CD4-positive, alpha-beta memory T cell (primary cell): ENCODE measurements at regions not wholly inside any gene's neighbourhood (a gene's known extent, or its start where the extent isn't known, plus 50 kb on each side); places are given as distances from the start of the nearest gene placed in this dataset.

Source experiments
- CTCF ChIA-PET: fragments of 350-600 bp; sonication (Branson Sonifier 250); formaldehyde crosslinking; loops from one replicate; lab custom pipeline; 2021; ENCODE audit warnings: inconsistent platforms; ENCODE audit not compliant: partially characterized antibody; lab: Charles Lee
- POLR2A ChIA-PET: fragments of 350-600 bp; sonication (Branson Sonifier 250); formaldehyde crosslinking; loops from one replicate; lab custom pipeline; 2021; ENCODE audit not compliant: partially characterized antibody; lab: Charles Lee
- DNase-seq, 5 donors: peaks; one replicate each; pipeline versions ENCODE4 v3.0.0 to v3.0.0-alpha.2; 2020 to 2022; ENCODE audit warnings: mixed read lengths in 1 of 5
- H3K27ac ChIP-seq: one replicate; pipeline ENCODE4 v1.7.0; 2013; ENCODE audit warnings: low read depth, low read length
- H3K27me3 ChIP-seq: 2 replicates; pipeline ENCODE4 v1.7.0; 2013; ENCODE audit warnings: mild to moderate bottlenecking, low read length, moderate library complexity; ENCODE audit not compliant: insufficient read depth
- H3K36me3 ChIP-seq: 2 replicates; pipeline ENCODE4 v1.7.0; 2013; ENCODE audit warnings: mild to moderate bottlenecking, low read length, moderate library complexity; ENCODE audit not compliant: insufficient read depth
- H3K4me1 ChIP-seq: 2 replicates; pipeline ENCODE4 v1.7.0; 2013; ENCODE audit warnings: mild to moderate bottlenecking, low read length, moderate library complexity; ENCODE audit not compliant: insufficient read depth
- H3K4me3 ChIP-seq, 2 donors: one replicate each; pipeline ENCODE4 v1.7.0; 2013; ENCODE audit warnings: low read length in 2 of 2, mild to moderate bottlenecking in 1 of 2
- H3K9me3 ChIP-seq, 2 donors: one replicate each; pipeline ENCODE4 v1.7.0; 2013; ENCODE audit warnings: low read length in 2 of 2, control low read depth in 1 of 2; ENCODE audit not compliant: control insufficient read depth in 1 of 2
- H3K27ac Mint-ChIP-seq, 7 donors: one replicate each; pipeline ENCODE4 v1.8.0; 2020 to 2021; ENCODE audit warnings: mixed read lengths in 7 of 7, mild to moderate bottlenecking in 6 of 7, inconsistent platforms in 3 of 7, moderate library complexity in 3 of 7
- H3K27me3 Mint-ChIP-seq, 2 donors: one replicate each; pipeline ENCODE4 v1.8.0; 2020 to 2021; ENCODE audit warnings: mixed read lengths in 2 of 2
- H3K36me3 Mint-ChIP-seq, 2 donors: one replicate each; pipeline ENCODE4 v1.8.0; 2020 to 2021; ENCODE audit warnings: mixed read lengths in 2 of 2, inconsistent platforms in 1 of 2, mild to moderate bottlenecking in 1 of 2
- H3K4me1 Mint-ChIP-seq, 4 donors: one replicate each; pipeline ENCODE4 v1.8.0; 2020 to 2021; ENCODE audit warnings: mixed read lengths in 4 of 4, mild to moderate bottlenecking in 1 of 4
- H3K4me3 Mint-ChIP-seq, 8 donors: one replicate each; pipeline ENCODE4 v1.8.0; 2020 to 2021; ENCODE audit warnings: mixed read lengths in 8 of 8, mild to moderate bottlenecking in 7 of 8, moderate library complexity in 6 of 8, inconsistent platforms in 3 of 8
- H3K9me3 Mint-ChIP-seq, 8 donors: one replicate each; pipeline ENCODE4 v1.8.0; 2020 to 2021; ENCODE audit warnings: mixed read lengths in 8 of 8, mild to moderate bottlenecking in 5 of 8, inconsistent platforms in 3 of 8, moderate library complexity in 1 of 8
- intact Hi-C: fragments of 100-400 bp; cut with micrococcal nuclease; formaldehyde crosslinking; loops from one replicate; pipeline ENCODE4 v1.15.1; 2023

- CTCF ChIA-PET, result no interaction called here
Measured at GRCh38 chr13:67493835-67494234, 263.7 kb upstream of the PCDH9 start.

GRCh38 chr13:67489016-67489415, 258.9 kb upstream of the PCDH9 start:
- Mint-ChIP-seq H3K4me1 (no peaks in the 10 kb centered on the region), H3K27me3 (no peaks in the 10 kb centered on the region), H3K36me3 (no peaks in the 10 kb centered on the region), H3K4me3 (no peak overlapping the region), H3K9me3 (peaks cover 0 to 5% (median 2%) of the 10 kb centered on the region in 8 donors), H3K27ac (peak overlapping the region in 1 of 7 donors; percentile 59)
- H3K27ac ChIP-seq, result no peak overlapping the region
- H3K36me3 ChIP-seq, result no peaks in the 10 kb centered on the region
- ChIA-PET POLR2A (no interaction called here), CTCF (no interaction called here)
- no peak overlapping the region for H3K4me3 ChIP-seq
- no peaks in the 10 kb centered on the region for H3K4me1 ChIP-seq
- H3K27me3 ChIP-seq, result no peaks in the 10 kb centered on the region
- intact Hi-C loops, result no loop called here
- no peak for DNase-seq
- peaks cover 0 to 4% of the 10 kb centered on the region in 2 donors for H3K9me3 ChIP-seq

More at GRCh38 chr13:67493835-67494234, 263.7 kb upstream of the PCDH9 start:
- Histone ChIP-seq H3K27ac (no peak overlapping the region), H3K36me3 (no peaks in the 10 kb centered on the region), H3K4me1 (no peaks in the 10 kb centered on the region), H3K9me3 (no peaks in the 10 kb centered on the region), H3K27me3 (no peaks in the 10 kb centered on the region), H3K4me3 (no peak overlapping the region)
- intact Hi-C loops, result no loop called here
- no peak for DNase-seq
- no peaks in the 10 kb centered on the region for H3K36me3 Mint-ChIP-seq
- H3K4me1 Mint-ChIP-seq, result no peaks in the 10 kb centered on the region
- H3K27ac Mint-ChIP-seq, result no peak overlapping the region
- H3K4me3 Mint-ChIP-seq, result no peak overlapping the region
- peaks cover 0 to 8% (median 4%) of the 10 kb centered on the region in 8 donors for H3K9me3 Mint-ChIP-seq
- no peaks in the 10 kb centered on the region for H3K27me3 Mint-ChIP-seq
- POLR2A ChIA-PET, result no interaction called here

- no peak overlapping the region for H3K27ac ChIP-seq
- no peaks in the 10 kb centered on the region for H3K36me3 Mint-ChIP-seq
- no peaks in the 10 kb centered on the region for H3K36me3 ChIP-seq
- H3K4me3 Mint-ChIP-seq, result no peak overlapping the region
- no peak overlapping the region for H3K27ac Mint-ChIP-seq
- H3K4me1 Mint-ChIP-seq, result no peaks in the 10 kb centered on the region
- H3K9me3 ChIP-seq, result peaks cover 0 to 4% of the 10 kb centered on the region in 2 donors
- POLR2A ChIA-PET, result no interaction called here
- no peak for DNase-seq
- no peaks in the 10 kb centered on the region for H3K27me3 Mint-ChIP-seq
- no peaks in the 10 kb centered on the region for H3K4me1 ChIP-seq
- CTCF ChIA-PET, result no interaction called here
- intact Hi-C loops, result no loop called here
- H3K4me3 ChIP-seq, result no peak overlapping the region
- peaks cover 0 to 16% (median 3%) of the 10 kb centered on the region in 8 donors for H3K9me3 Mint-ChIP-seq
- no peaks in the 10 kb centered on the region for H3K27me3 ChIP-seq
Measured at GRCh38 chr13:67481445-67481844, 251.3 kb upstream of the PCDH9 start.

GRCh38 chr13:67474115-67474514, 244.0 kb upstream of the PCDH9 start:
- Mint-ChIP-seq H3K27me3 (no peaks in the 10 kb centered on the region), H3K9me3 (peaks cover 2 to 25% (median 13%) of the 10 kb centered on the region in 8 donors), H3K36me3 (no peaks in the 10 kb centered on the region), H3K27ac (no peak overlapping the region), H3K4me3 (no peak overlapping the region), H3K4me1 (no peaks in the 10 kb centered on the region)
- intact Hi-C loops, result no loop called here
- Histone ChIP-seq H3K4me1 (no peaks in the 10 kb centered on the region), H3K9me3 (peaks cover 0 to 6% of the 10 kb centered on the region in 2 donors), H3K36me3 (no peaks in the 10 kb centered on the region), H3K27ac (no peak overlapping the region), H3K4me3 (no peak overlapping the region), H3K27me3 (no peaks in the 10 kb centered on the region)
- ChIA-PET POLR2A (no interaction called here), CTCF (no interaction called here)
- no peak for DNase-seq

- Histone ChIP-seq H3K36me3 (no peaks in the 10 kb centered on the region), H3K9me3 (peaks cover 0 to 6% of the 10 kb centered on the region in 2 donors), H3K27ac (no peak overlapping the region), H3K4me3 (no peak overlapping the region), H3K27me3 (no peaks in the 10 kb centered on the region), H3K4me1 (no peaks in the 10 kb centered on the region)
- POLR2A ChIA-PET, result no interaction called here
- Mint-ChIP-seq H3K36me3 (no peaks in the 10 kb centered on the region), H3K4me3 (no peak overlapping the region), H3K4me1 (no peaks in the 10 kb centered on the region), H3K27ac (no peak overlapping the region), H3K9me3 (peaks cover 2 to 35% (median 21%) of the 10 kb centered on the region in 8 donors), H3K27me3 (no peaks in the 10 kb centered on the region)
- CTCF ChIA-PET, result no interaction called here
- no peak for DNase-seq
- intact Hi-C loops, result no loop called here
Measured at GRCh38 chr13:67469623-67470022, 239.5 kb upstream of the PCDH9 start.

- peaks cover 0 to 6% of the 10 kb centered on the region in 2 donors for H3K9me3 ChIP-seq
- H3K27ac Mint-ChIP-seq, result no peak overlapping the region
- ChIA-PET CTCF (no interaction called here), POLR2A (no interaction called here)
- H3K36me3 Mint-ChIP-seq, result no peaks in the 10 kb centered on the region
- no peaks in the 10 kb centered on the region for H3K27me3 Mint-ChIP-seq
- peaks cover 4 to 35% (median 21%) of the 10 kb centered on the region in 8 donors for H3K9me3 Mint-ChIP-seq
- DNase-seq, result no peak
- H3K4me1 ChIP-seq, result no peaks in the 10 kb centered on the region
- H3K4me3 Mint-ChIP-seq, result no peak overlapping the region
- intact Hi-C loops, result no loop called here
- no peaks in the 10 kb centered on the region for H3K4me1 Mint-ChIP-seq
- no peak overlapping the region for H3K4me3 ChIP-seq
- no peaks in the 10 kb centered on the region for H3K36me3 ChIP-seq
- no peaks in the 10 kb centered on the region for H3K27me3 ChIP-seq
- H3K27ac ChIP-seq, result no peak overlapping the region
Measured at GRCh38 chr13:67466569-67466968, 236.4 kb upstream of the PCDH9 start.

- no peak overlapping the region for H3K4me3 Mint-ChIP-seq
Measured at GRCh38 chr13:67464154-67464553, 234.0 kb upstream of the PCDH9 start.

GRCh38 chr13:67462098-67462497, 232.0 kb upstream of the PCDH9 start:
- POLR2A ChIA-PET, result no interaction called here
- no peaks in the 10 kb centered on the region for H3K36me3 ChIP-seq
- no peak overlapping the region for H3K27ac ChIP-seq
- no peaks in the 10 kb centered on the region for H3K9me3 ChIP-seq
- DNase-seq, result no peak
- CTCF ChIA-PET, result no interaction called here
- no peak overlapping the region for H3K27ac Mint-ChIP-seq
- no peaks in the 10 kb centered on the region for H3K4me1 ChIP-seq
- no peaks in the 10 kb centered on the region for H3K4me1 Mint-ChIP-seq
- no peaks in the 10 kb centered on the region for H3K27me3 ChIP-seq
- no peaks in the 10 kb centered on the region for H3K27me3 Mint-ChIP-seq
- H3K4me3 ChIP-seq, result no peak overlapping the region
- no peaks in the 10 kb centered on the region for H3K36me3 Mint-ChIP-seq
- peaks cover 0 to 11% (median 4%) of the 10 kb centered on the region in 8 donors for H3K9me3 Mint-ChIP-seq
- no peak overlapping the region for H3K4me3 Mint-ChIP-seq
- intact Hi-C loops, result no loop called here

More at GRCh38 chr13:67464154-67464553, 234.0 kb upstream of the PCDH9 start:
- no peaks in the 10 kb centered on the region for H3K27me3 Mint-ChIP-seq
- no peak overlapping the region for H3K27ac ChIP-seq
- POLR2A ChIA-PET, result no interaction called here
- no peaks in the 10 kb centered on the region for H3K4me1 ChIP-seq
- H3K9me3 Mint-ChIP-seq, result peaks cover 2 to 20% (median 12%) of the 10 kb centered on the region in 8 donors
- DNase-seq, result no peak
- H3K36me3 Mint-ChIP-seq, result no peaks in the 10 kb centered on the region
- no peaks in the 10 kb centered on the region for H3K27me3 ChIP-seq
- H3K27ac Mint-ChIP-seq, result no peak overlapping the region
- CTCF ChIA-PET, result no interaction called here
- intact Hi-C loops, result no loop called here
- H3K9me3 ChIP-seq, result no peaks in the 10 kb centered on the region
- H3K4me3 ChIP-seq, result no peak overlapping the region
- no peaks in the 10 kb centered on the region for H3K36me3 ChIP-seq
- no peaks in the 10 kb centered on the region for H3K4me1 Mint-ChIP-seq
